HepG2 (cell line): ENCODE measurements at regions not wholly inside any gene's neighbourhood (a gene's known extent, or its start where the extent isn't known, plus 50 kb on each side); places are given as distances from the start of the nearest gene placed in this dataset.

Experiments
- ATAC-seq: fragments of 200-7000 bp; cut with Tn5 transposase; 3 replicates; pipeline ENCODE4 v1.9.1; 2020; ENCODE audit warnings: mild to moderate bottlenecking, moderate library complexity
- BruUV-seq: library from RNA; stranded (reverse); fragments of 400-500 nt; replicated peaks from 2 replicates; lab custom pipeline; 2021; lab: Mats Ljungman, UMichigan
- CTCF ChIA-PET: fragments of 300-600 bp; formaldehyde crosslinking; extraction: SDS; loops from one replicate; lab custom pipeline; 2021; ENCODE audit warnings: low total read pairs, inconsistent platforms, low intra/inter-chr PET ratio; lab: Yijun Ruan, JAX
- POLR2A ChIA-PET: fragments of 350-600 bp; sonication (Branson Sonifier 250); formaldehyde crosslinking; loops from one replicate; lab custom pipeline; 2020; ENCODE audit warnings: antibody characterized with exemption, inconsistent platforms; lab: Yijun Ruan, JAX
- DNase-seq: peaks from one replicate; pipeline ENCODE4 v3.0.0-alpha.2; 2015; ENCODE audit warnings: low spot score
- FAIRE-seq: peaks from 3 replicates; lab custom pipeline; 2011; peaks lifted over from hg19 to GRCh38; lab: Jason Lieb, UNC
- H2AFZ ChIP-seq: one replicate; pipeline ENCODE4 v1.6.1; 2011; ENCODE audit warnings: low read length, inconsistent platforms
- H3K27ac ChIP-seq: fragments of 300-600 bp; 3 replicates; pipeline ENCODE4 v1.8.0; 2011; ENCODE audit warnings: mixed run types, mild to moderate bottlenecking, mixed read lengths, low read length, inconsistent platforms; ENCODE audit not compliant: insufficient read depth; ENCODE audit errors: extremely low read length
- H3K27me3 ChIP-seq, 2 experiments: fragments of 200-600 bp in 1 of 2; 2 replicates in 1 of 2; 3 replicates in 1 of 2; pipeline versions ENCODE4 v1.6.0 to v1.8.0; 2011; ENCODE audit warnings: low read length in 2 of 2, mild to moderate bottlenecking in 2 of 2, moderate library complexity in 2 of 2, inconsistent platforms in 1 of 2; ENCODE audit not compliant: insufficient read depth in 2 of 2, control insufficient read depth in 1 of 2
- H3K36me3 ChIP-seq, 2 experiments: fragments of 200-600 bp in 1 of 2; replicated peaks in 1 of 2; 2 replicates in 1 of 2; 3 replicates in 1 of 2; pipeline versions ENCODE4 v1.5.1 to v1.8.0; 2011; ENCODE audit warnings: low read length in 2 of 2, inconsistent platforms in 1 of 2; ENCODE audit not compliant: insufficient read depth in 2 of 2, control insufficient read depth in 1 of 2
- H3K4me1 ChIP-seq: 2 replicates; pipeline ENCODE4 v1.5.1; 2012; ENCODE audit warnings: low read length, inconsistent platforms; ENCODE audit not compliant: insufficient read depth
- H3K4me2 ChIP-seq: 2 replicates; pipeline ENCODE4 v1.6.0; 2011; ENCODE audit warnings: low read depth, low read length, inconsistent platforms
- H3K4me3 ChIP-seq, 3 experiments: fragments of 200-600 bp in 1 of 3; sonication (generic), shearing (Covaris generic) in 1 of 3; replicated peaks in 1 of 3; 2 replicates each; pipeline ENCODE4 v1.5.1; 2011 to 2016; ENCODE audit warnings: low read length in 3 of 3, inconsistent platforms in 2 of 3, low read depth in 2 of 3, mild to moderate bottlenecking in 2 of 3, control low read depth in 1 of 3, mixed read lengths in 1 of 3; ENCODE audit not compliant: insufficient read depth in 1 of 3
- H3K79me2 ChIP-seq: one replicate; pipeline ENCODE4 v1.6.1; 2011; ENCODE audit warnings: low read length, inconsistent platforms; ENCODE audit not compliant: insufficient read depth
- H3K9ac ChIP-seq: 2 replicates; pipeline ENCODE4 v1.6.0; 2011; ENCODE audit warnings: mild to moderate bottlenecking, low read depth, low read length, inconsistent platforms; ENCODE audit not compliant: insufficient read depth
- H3K9me3 ChIP-seq: 2 replicates; pipeline ENCODE4 v1.5.1; 2012; ENCODE audit warnings: mild to moderate bottlenecking, low read length
- H4K20me1 ChIP-seq: 2 replicates; pipeline ENCODE4 v1.6.0; 2011; ENCODE audit warnings: inconsistent platforms, mild to moderate bottlenecking, low read length, moderate library complexity; ENCODE audit not compliant: insufficient read depth
- ATF2 ChIP-seq: sonication (generic); formaldehyde crosslinking; IDR thresholded peaks from 2 replicates; pipeline ENCODE4 v1.4.0; 2020; ENCODE audit warnings: missing genetic modification reagents
- GABPB1 ChIP-seq: IDR thresholded peaks from 2 replicates; pipeline ENCODE4 v1.6.1; 2016; ENCODE audit warnings: mild to moderate bottlenecking, missing genetic modification reagents, moderate library complexity, missing compliant biosample characterization
- JUN ChIP-seq: sonication (generic); formaldehyde crosslinking; IDR thresholded peaks from 2 replicates; pipeline ENCODE4 v1.4.0; 2020; ENCODE audit warnings: mild to moderate bottlenecking, missing genetic modification reagents
- KDM5B ChIP-seq: sonication (generic); formaldehyde crosslinking; IDR thresholded peaks from 2 replicates; pipeline ENCODE4 v1.4.0; 2020; ENCODE audit warnings: missing genetic modification reagents, mild to moderate bottlenecking, borderline replicate concordance
- MAFF ChIP-seq: IDR thresholded peaks from 2 replicates; pipeline ENCODE4 v1.6.1; 2011; ENCODE audit warnings: low read depth, low read length, improper control_type of control experiment
- MNT ChIP-seq: fragments of 450-650 bp; IDR thresholded peaks from 2 replicates; pipeline ENCODE4 v1.6.1; 2016
- MZF1 ChIP-seq: sonication (generic); formaldehyde crosslinking; IDR thresholded peaks from 2 replicates; pipeline ENCODE4 v1.8.1; 2023; ENCODE audit warnings: mild to moderate bottlenecking, missing genetic modification reagents, borderline replicate concordance
- TIGD3 ChIP-seq: sonication (generic); formaldehyde crosslinking; IDR thresholded peaks from 2 replicates; pipeline ENCODE4 v1.5.1; 2020; ENCODE audit warnings: mild to moderate bottlenecking, missing genetic modification reagents, borderline replicate concordance
- USF2 ChIP-seq, 2 experiments: sonication (generic) in 1 of 2; formaldehyde crosslinking in 1 of 2; IDR thresholded peaks; 2 replicates each; pipeline versions ENCODE4 v1.5.1 to v1.6.1; 2011 to 2020; ENCODE audit warnings: borderline replicate concordance in 1 of 2, low read depth in 1 of 2, low read length in 1 of 2, mild to moderate bottlenecking in 1 of 2, missing genetic modification reagents in 1 of 2, moderate library complexity in 1 of 2
- ZBTB1 ChIP-seq: sonication (generic); formaldehyde crosslinking; IDR thresholded peaks from 2 replicates; pipeline ENCODE4 v1.4.0; 2020; ENCODE audit warnings: missing genetic modification reagents, borderline replicate concordance
- ZFP36L1 ChIP-seq: sonication (generic); formaldehyde crosslinking; IDR thresholded peaks from 2 replicates; pipeline ENCODE4 v1.8.0; 2022; ENCODE audit warnings: mild to moderate bottlenecking, missing genetic modification reagents, moderate library complexity
- ZFP37 ChIP-seq: sonication (generic); formaldehyde crosslinking; IDR thresholded peaks from 2 replicates; pipeline ENCODE4 v1.4.0; 2020; ENCODE audit warnings: missing genetic modification reagents, borderline replicate concordance
- WGBS: methylation state at CpG from one replicate; pipeline ENCODE4 v1.1.6; 2017; ENCODE audit warnings: low lambda C conversion rate; 5-methylcytosine and 5-hydroxymethylcytosine counted together
- in situ Hi-C: cut with HindIII; loops from 2 replicates; pipeline ENCODE4 v1.10.0; 2017; ENCODE audit warnings: low pct_unique_long_range_greater_than_20kb; ENCODE audit not compliant: extremely low pct_ligation_motif_present
- intact Hi-C: fragments of 100-400 bp; cut with micrococcal nuclease; formaldehyde crosslinking; loops from one replicate; pipeline ENCODE4 v1.10.0; 2022; ENCODE audit not compliant: unreplicated experiment

GRCh38 chr18:76709659-76710645 is 112.4 kb upstream of the ZNF236 start (continued):
- TF ChIP-seq ZFP36L1 (CRISPR knock-in tag) (no peak), GABPB1 (CRISPR knock-in tag) (peak; percentile 49)

GRCh38 chr18:76708722-76709353 is 113.5 kb upstream of the ZNF236 start:
- Histone ChIP-seq H4K20me1 (no peaks in the 10 kb centered on the region), H3K27ac (no peak overlapping the region), H3K4me3 (no peak overlapping the region), H3K4me1 (no peaks in the 10 kb centered on the region), H2AFZ (no peak overlapping the region), H3K36me3 (no peaks in the 10 kb centered on the region), H3K27me3 (peaks cover 4 to 43% of the 10 kb centered on the region in 2 experiments), H3K4me2 (no peak overlapping the region), H3K9ac (no peak overlapping the region), H3K9me3 (no peaks in the 10 kb centered on the region), H3K79me2 (no peaks in the 10 kb centered on the region)
- no TSS peak for BruUV-seq
- in situ Hi-C loops (no loop called here), intact Hi-C loops (loop anchor here (1.0 kb wide), 1 partner anchor 310 kb away; no protein-coding TSS in a partner anchor)
- ATAC-seq (no peak), FAIRE-seq (no peak), DNase-seq (no peak)
- CTCF ChIA-PET, result interaction anchor here (0.8 to 1.6 kb wide), 2 partner anchors 310 kb away, joined by 3 to 15 read pairs; no protein-coding TSS in a partner anchor
- WGBS, result 73% methylated on average over 14 of the region's 25 CpGs
- POLR2A ChIA-PET, result no interaction called here
- TF ChIP-seq MZF1 (CRISPR knock-in tag), result no peak
- peak; percentile 83 for TF ChIP-seq USF2 (IDR thresholded peaks at IDR 0.05; ENCODE audit: low read depth, low read length)
- no peak for TF ChIP-seq USF2 (CRISPR knock-in tag; IDR thresholded peaks at IDR 0.05; ENCODE audit: borderline replicate concordance)
- TF ChIP-seq KDM5B (CRISPR knock-in tag), result no peak
- peak; percentile 14; the same call in 1 of the 2 replicates for TF ChIP-seq MNT
- TF ChIP-seq ZFP37 (CRISPR knock-in tag), result no peak
- no peak for TF ChIP-seq JUN (CRISPR knock-in tag)
- TF ChIP-seq TIGD3 (CRISPR knock-in tag), result no peak
- no peak for TF ChIP-seq ATF2 (CRISPR knock-in tag)
- no peak for TF ChIP-seq ZBTB1
- TF ChIP-seq MAFF, result no peak
